Liver (tissue), 3 donors: ENCODE measurements at regions not wholly inside any gene's neighbourhood (a gene's known extent, or its start where the extent isn't known, plus 50 kb on each side); places are given as distances from the start of the nearest gene placed in this dataset.

Source experiments
- TAF1 ChIP-seq: conservative IDR thresholded peaks from 2 replicates; pipeline ENCODE4 v1.6.1; 2016; ENCODE audit warnings: antibody characterized with exemption, mild to moderate bottlenecking
- TF ChIP-seq, protein P1 (sequence below): IDR thresholded peaks from 2 replicates; pipeline ENCODE4 v1.6.1; 2016; ENCODE audit warnings: antibody characterized with exemption, mild to moderate bottlenecking
- TF ChIP-seq, protein P2 (sequence below): fragments of 150-350 bp; IDR thresholded peaks from 2 replicates; pipeline ENCODE4 v1.5.1; 2017; ENCODE audit warnings: improper control_type of control experiment, low read depth, low read length; ENCODE audit not compliant: missing input control
- donor health status: healthy.
- donor health status: healthy.

DNA sequence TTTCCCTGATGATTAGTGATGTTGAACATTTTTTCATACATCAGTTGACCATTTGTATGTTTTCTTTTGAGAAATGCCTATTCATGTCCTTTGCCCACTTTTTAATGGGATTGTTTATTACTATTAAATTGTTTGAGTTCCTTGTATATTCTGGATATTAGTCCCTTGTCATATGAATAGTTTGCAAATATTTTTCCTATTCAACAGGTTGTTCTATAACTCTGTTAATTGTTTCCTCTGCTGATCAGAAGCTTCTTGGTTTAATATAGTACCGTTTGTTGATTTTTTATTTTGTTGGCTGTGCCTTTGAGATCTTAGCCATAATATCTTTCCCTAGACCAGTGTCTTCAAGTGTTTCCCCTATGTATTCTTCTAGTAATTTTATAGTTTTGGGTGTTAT lies 189.0 kb upstream of the RARB start:
- TF ChIP-seq, protein P1, sequence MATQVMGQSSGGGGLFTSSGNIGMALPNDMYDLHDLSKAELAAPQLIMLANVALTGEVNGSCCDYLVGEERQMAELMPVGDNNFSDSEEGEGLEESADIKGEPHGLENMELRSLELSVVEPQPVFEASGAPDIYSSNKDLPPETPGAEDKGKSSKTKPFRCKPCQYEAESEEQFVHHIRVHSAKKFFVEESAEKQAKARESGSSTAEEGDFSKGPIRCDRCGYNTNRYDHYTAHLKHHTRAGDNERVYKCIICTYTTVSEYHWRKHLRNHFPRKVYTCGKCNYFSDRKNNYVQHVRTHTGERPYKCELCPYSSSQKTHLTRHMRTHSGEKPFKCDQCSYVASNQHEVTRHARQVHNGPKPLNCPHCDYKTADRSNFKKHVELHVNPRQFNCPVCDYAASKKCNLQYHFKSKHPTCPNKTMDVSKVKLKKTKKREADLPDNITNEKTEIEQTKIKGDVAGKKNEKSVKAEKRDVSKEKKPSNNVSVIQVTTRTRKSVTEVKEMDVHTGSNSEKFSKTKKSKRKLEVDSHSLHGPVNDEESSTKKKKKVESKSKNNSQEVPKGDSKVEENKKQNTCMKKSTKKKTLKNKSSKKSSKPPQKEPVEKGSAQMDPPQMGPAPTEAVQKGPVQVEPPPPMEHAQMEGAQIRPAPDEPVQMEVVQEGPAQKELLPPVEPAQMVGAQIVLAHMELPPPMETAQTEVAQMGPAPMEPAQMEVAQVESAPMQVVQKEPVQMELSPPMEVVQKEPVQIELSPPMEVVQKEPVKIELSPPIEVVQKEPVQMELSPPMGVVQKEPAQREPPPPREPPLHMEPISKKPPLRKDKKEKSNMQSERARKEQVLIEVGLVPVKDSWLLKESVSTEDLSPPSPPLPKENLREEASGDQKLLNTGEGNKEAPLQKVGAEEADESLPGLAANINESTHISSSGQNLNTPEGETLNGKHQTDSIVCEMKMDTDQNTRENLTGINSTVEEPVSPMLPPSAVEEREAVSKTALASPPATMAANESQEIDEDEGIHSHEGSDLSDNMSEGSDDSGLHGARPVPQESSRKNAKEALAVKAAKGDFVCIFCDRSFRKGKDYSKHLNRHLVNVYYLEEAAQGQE, result no peak
- TF ChIP-seq, protein P2, sequence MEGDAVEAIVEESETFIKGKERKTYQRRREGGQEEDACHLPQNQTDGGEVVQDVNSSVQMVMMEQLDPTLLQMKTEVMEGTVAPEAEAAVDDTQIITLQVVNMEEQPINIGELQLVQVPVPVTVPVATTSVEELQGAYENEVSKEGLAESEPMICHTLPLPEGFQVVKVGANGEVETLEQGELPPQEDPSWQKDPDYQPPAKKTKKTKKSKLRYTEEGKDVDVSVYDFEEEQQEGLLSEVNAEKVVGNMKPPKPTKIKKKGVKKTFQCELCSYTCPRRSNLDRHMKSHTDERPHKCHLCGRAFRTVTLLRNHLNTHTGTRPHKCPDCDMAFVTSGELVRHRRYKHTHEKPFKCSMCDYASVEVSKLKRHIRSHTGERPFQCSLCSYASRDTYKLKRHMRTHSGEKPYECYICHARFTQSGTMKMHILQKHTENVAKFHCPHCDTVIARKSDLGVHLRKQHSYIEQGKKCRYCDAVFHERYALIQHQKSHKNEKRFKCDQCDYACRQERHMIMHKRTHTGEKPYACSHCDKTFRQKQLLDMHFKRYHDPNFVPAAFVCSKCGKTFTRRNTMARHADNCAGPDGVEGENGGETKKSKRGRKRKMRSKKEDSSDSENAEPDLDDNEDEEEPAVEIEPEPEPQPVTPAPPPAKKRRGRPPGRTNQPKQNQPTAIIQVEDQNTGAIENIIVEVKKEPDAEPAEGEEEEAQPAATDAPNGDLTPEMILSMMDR, result no peak
- no peak for TF ChIP-seq TAF1
